Stimulated activated CD4-positive, alpha-beta T cell treated with anti-CD3 and anti-CD28 coated beads, Interleukin-12 subunit alpha, Interleukin-12 subunit beta, amount 100 ng/mL, for 24 hours (primary cell): ENCODE measurements at regions not wholly inside any gene's neighbourhood (a gene's known extent, or its start where the extent isn't known, plus 50 kb on each side); places are given as distances from the start of the nearest gene placed in this dataset.

ENCODE experiments used
- DNase-seq, 2 experiments: peaks; one replicate each; pipeline ENCODE4 v3.0.0-alpha.2; 2020; ENCODE audit warnings: low read depth in 2 of 2

DNA sequence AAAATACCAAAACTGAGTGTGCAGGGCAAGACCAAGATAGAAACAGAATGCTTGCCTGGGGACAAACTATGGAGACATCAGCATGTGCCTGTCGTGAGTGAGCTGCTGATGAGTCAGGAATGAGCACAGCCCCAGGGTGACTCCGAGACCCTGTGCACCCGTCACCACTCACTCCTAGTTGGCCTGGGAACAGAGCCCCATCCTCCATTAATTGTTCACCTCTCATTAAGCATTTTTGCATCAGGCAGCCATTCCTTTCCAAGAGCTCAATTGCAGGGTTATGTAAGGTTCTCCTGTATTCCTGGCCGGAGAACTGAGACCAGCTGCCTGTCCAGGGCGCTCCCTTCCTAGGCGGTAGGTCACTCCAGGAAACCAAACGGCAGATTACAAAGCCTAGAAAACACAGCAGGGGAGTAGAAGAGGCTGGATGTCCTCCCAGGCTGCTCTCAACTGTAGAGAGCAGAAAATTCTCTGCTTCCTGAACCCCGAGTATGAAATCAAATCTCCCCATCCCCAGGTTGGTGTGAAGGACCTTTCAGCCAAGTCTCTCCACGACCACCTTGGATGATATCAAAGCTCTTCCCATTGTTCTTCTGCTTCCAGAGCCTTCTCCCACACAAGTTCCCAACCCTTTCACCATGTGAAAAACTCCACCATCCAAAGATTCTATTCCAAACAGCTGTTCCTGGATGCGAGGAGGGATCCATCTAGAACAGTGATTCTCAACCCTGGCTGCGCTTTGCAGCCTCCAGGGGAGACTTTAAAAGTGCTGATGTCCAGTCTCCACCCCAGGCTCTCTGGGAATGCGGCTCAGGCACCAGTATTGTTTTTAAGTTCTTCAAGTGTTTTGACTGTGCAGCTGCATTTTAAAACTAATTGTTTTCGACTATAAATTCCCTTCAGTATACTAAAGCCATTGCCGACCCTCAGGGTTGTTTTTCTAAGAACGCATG lies 532.6 kb upstream of the JARID2 start:
- no peak for DNase-seq

DNA sequence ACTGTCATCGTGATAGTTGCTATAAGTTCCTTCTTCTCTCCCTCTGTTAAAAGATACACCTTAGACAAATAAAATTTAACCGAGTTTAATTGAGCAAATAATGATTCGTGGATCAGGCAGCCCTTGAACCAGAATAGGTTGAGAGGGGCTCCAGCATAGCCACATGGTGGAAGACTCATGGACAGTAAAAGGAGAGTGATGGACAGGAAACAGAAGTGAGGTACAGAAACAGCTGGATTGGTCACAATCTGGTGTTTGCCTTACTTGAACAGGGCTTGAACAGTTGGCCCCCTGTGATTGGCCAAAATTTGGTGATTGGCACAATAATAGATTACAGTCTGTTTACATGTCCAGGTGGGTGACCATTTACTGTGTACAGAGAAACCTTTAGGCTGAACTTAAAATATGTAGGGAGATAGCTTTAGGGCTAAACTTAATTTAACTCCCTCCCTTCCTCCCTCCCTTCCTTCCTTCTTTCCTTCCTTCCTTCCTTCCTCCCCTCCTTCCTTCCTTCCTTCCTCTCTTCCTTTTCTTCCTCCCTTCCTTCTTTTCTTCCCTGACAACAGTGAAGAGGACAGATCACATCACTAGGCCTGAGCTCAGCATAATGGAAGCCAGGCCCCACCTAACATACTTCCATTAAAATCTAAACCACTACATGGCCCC lies 531.8 kb upstream of the JARID2 start:
- no peak for DNase-seq

DNA sequence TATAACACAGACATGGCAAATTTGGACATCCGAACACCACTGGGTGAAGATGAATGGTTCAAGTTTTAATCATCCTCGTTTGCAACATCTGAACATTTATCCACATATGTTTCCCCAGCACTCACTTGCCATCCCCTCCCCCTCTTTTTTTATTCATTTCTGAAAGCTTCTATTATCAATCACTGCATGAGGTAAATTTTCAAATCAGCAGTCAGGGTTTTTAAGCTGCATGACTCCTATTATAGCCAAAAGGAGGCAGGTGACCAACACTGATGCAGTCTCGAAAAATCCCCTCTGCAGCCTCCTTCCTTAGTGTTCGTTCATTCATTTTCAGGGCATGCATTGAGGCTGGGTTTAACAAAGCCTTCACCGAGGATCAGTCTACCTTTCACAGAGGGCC lies 530.8 kb upstream of the JARID2 start:
- no peak for DNase-seq

DNA sequence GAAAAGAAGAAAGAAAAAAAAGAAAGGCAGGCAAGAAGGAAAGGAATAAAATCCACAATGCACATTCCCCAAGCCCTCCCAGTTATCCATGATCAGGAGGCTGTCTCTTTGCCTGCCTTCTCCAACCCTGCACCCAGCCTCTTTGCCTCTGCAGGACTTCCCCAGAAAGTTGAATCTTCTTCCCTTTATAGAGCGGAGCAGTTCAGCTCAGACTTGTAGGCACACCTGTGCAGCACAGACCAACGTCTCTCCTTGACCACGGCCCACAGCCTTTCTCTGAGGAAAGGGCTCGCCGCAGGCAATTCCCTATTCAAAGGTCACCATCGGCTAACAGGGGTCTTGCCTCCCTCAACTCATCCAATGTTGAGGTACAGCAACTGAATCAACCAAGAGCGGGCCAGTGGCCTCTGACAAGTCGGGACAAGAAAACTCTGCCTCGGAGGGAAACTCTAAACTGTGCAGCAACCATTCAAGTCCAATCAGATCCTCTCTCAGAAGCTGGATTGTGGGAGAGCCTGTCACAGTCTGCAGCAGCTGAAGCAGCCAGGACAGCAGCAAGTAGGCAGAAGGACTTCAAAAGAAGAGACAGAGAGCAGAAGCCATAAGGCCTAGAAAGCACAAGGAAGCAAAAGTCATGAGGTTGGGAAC lies 529.2 kb upstream of the JARID2 start:
- no peak for DNase-seq

DNA sequence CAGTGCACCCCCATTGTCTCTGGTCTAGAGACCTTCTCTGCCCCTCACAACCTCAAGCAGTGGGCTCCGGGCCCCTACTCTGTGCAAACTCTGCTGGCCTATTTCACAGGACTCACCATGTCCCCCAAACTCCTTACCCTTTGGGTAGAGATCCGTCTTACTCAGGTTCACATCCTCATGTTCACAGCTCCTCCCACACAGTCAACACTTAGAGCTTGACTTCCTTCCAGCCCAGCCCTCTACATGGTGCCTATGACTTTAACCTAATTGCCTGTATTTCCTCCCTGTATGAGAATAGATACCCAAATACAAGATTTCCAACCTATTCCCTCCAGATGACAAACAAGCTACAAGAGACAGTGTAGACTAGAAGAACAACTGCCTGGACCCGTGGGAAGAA lies 528.6 kb upstream of the JARID2 start:
- no peak for DNase-seq

- DNase-seq: no peak
Observed at GRCh38 chr6:14718861-14719260, 527.0 kb upstream of the JARID2 start.

DNA sequence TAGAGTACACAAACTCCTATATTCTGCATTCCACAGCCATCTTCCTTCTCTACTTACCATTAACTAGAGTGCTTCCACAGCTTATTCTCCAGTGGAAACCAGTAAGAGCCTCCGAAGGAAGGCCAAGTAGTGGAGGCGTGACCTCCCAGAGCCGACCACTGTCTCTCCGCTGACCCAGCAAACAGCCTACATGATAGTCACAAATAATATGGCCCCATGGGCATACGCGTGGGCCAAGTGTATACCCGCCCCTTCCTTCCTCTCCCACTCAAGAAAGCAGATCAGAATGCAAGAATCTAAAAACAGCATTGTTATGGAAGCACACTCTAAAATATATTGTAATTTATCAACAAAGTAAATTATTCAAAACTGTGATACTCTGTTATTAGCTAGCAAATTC lies 526.6 kb upstream of the JARID2 start:
- no peak for DNase-seq

DNA sequence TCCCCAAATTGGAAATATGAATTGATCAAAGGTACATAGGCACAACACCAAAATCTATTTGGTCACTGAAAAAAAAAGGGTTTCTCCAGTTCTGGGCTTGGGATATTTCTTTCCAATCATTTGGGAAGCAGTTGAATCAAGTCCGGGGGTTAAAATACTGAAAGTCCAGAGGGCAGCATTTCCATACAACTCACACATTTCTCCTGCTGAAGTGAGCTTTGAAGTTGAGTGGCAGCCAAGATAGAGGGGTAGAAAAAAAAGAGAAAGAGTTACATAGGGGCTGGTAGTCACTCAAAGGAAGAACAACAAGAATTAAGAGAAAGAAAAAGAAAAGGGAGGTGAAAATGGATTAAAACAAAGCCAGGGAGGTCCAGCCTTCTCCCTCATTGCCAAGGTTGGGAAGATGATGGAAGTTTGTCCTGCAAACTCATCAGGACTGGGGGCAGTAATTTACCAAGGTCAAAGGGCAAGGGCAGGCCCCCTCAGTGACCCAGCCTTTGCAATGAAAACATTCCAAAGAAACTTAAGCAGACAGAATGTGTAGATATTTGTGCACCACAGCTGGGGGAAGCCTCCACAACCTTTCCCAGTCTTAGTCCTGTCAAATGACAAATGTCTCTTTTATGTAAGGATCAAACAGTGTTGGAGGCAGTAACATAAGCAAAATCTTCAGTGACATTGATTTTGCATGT lies 525.3 kb upstream of the JARID2 start:
- no peak for DNase-seq

- DNase-seq: no peak
Observed at GRCh38 chr6:14721103-14721758, 524.6 kb upstream of the JARID2 start.

GRCh38 chr6:14722001-14722562 lies 523.8 kb upstream of the JARID2 start:
- no peak for DNase-seq

DNA sequence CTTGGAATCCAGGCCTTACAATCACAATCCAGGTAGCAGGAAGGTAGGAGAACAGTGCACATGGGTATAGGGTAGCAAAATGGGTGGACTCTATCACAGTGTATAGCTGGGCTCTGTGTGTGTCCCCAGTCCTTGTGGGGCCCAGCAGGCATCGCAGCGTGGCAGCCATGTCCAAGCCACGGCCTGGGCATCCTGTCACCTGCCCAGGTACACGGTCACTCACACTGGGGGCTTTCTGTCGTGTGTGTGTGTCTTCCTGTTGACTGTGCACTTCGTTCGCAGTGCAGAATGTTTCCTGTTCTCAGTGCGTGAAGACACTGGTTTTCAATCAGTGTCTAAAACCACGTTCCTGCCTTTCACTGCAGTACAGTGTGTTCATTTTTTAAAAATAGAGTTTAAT lies 523.2 kb upstream of the JARID2 start:
- DNase-seq: no peak

DNA sequence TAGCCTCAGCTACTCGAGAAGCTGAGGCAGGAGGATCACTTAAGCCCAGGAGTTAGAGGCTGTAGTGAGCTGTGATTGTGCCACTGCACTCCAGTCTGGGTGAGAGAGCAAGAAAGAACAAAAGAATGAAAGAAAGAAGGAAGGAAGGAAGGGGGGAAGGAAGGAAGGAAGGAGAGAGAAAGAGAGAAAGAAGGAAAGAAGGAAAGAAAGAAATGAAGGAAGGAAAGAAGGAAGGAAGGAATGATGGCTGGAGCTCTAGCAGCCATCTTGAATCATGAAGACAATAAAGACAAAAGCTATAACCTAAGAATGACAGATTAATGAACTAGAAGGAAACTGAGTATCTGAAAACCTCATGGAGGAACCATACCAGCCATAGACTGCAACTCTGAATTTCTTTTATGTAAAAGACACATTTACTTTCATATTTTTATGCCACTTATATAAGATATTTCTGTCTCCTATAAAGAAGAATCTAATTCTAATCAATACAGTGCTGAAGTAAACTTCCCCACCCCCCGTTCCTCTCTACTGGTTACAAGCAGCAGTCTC lies 522.3 kb upstream of the JARID2 start:
- DNase-seq: no peak

GRCh38 chr6:14724549-14724948 lies 521.3 kb upstream of the JARID2 start:
- DNase-seq: no peak

- DNase-seq: no peak
Observed at GRCh38 chr6:14726816-14727493, 518.9 kb upstream of the JARID2 start.

GRCh38 chr6:14727494-14728395 lies 518.1 kb upstream of the JARID2 start:
- DNase-seq: no peak

DNA sequence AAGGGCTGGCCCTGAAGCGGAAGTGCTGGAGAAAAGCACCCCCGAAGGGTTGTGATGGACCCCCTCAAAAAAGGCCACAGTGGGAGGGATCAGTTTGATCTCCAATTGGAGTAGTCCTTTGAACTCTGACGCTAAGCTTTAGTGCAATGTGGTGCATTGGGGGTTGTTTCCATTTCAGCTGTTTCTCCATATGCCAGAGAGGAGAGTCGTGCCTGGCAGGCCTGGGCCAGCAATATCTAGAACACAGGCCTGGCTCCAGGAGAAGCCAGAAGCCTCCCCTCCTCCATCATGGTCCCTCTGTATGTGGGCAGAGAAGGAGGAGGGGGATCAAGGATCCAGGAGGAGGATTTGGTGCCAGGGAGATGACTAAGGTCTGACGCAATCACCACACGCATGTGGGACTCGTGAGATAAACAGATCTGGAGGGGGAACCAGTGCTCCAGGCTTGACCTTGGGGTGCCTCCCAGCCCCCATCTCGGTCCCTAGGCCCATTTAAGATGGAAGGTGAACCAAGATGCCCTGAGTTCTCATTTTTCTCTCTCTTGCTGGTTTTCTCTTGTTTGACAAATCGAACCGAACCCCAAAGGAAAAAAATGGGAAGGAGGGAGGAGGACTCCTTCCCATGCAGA lies 517.4 kb upstream of the JARID2 start:
- DNase-seq: no peak

DNA sequence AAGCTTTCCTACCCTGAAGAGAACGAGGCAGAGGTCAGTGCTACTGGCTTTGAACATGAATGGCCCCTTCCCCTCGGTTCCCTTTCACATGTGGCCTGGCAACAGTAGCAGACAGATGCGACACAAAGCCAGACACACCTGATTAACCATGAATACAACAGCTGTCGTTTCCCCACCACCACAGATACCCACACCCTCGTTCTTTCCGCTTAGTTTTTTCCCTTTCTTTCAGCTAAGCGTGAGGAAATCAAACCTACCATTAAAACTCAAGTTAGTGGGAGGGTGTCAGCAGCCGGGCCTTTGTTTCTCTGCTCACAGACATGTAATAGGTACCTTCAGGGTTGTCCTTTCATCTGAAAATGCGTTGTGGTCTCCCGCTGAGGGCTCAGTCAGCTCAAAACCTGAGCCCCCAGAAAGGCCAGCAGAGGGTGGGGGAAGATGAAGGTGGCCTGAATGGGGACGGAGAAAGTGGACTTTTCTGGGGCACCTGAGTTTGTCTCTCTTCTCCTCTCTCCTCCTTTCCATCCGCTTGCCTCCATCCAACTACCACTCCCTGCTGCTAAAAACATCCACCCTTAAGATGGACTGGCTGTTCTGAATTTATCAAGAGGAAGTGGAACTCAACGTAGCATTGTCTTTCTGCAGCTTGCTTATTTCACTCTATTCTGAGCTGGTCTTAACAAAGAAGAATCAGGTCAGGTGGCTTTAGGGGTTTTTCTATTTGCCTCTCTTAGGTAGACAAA lies 516.6 kb upstream of the JARID2 start:
- no peak for DNase-seq

GRCh38 chr6:14730654-14731053 lies 515.2 kb upstream of the JARID2 start:
- DNase-seq: no peak
